DND-41 (cell line): ENCODE measurements at regions not wholly inside any gene's neighbourhood (a gene's known extent, or its start where the extent isn't known, plus 50 kb on each side); places are given as distances from the start of the nearest gene placed in this dataset.

Experiments used
- EZH2 ChIP-seq: IDR thresholded peaks from 3 replicates; pipeline ENCODE4 v1.6.1; 2012; ENCODE audit warnings: borderline replicate concordance, low read depth, mild to moderate bottlenecking, moderate library complexity, low read length, inconsistent platforms; ENCODE audit not compliant: severe bottlenecking
- TF ChIP-seq, protein P1 (sequence below): IDR thresholded peaks from 2 replicates; pipeline ENCODE4 v1.5.1; 2012; ENCODE audit warnings: borderline replicate concordance, low read length, moderate library complexity, mild to moderate bottlenecking; ENCODE audit not compliant: poor library complexity, severe bottlenecking; ENCODE audit errors: extremely low read depth

- TF ChIP-seq EZH2 = no peak
- TF ChIP-seq, protein P1, sequence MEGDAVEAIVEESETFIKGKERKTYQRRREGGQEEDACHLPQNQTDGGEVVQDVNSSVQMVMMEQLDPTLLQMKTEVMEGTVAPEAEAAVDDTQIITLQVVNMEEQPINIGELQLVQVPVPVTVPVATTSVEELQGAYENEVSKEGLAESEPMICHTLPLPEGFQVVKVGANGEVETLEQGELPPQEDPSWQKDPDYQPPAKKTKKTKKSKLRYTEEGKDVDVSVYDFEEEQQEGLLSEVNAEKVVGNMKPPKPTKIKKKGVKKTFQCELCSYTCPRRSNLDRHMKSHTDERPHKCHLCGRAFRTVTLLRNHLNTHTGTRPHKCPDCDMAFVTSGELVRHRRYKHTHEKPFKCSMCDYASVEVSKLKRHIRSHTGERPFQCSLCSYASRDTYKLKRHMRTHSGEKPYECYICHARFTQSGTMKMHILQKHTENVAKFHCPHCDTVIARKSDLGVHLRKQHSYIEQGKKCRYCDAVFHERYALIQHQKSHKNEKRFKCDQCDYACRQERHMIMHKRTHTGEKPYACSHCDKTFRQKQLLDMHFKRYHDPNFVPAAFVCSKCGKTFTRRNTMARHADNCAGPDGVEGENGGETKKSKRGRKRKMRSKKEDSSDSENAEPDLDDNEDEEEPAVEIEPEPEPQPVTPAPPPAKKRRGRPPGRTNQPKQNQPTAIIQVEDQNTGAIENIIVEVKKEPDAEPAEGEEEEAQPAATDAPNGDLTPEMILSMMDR = no peak
These were observed 298.4 kb upstream of the ANKRD50 start for GRCh38 chr4:125010796-125011503.
